ENCODE measurements at regions not wholly inside any gene's neighbourhood (a gene's known extent, or its start where the extent isn't known, plus 50 kb on each side); places are given as distances from the start of the nearest gene placed in this dataset.
"Not testable (repeated sequence)": the region's sequence is repeated elsewhere in the genome, so short reads cannot be mapped to it uniquely, and the experiment has no call there.

DNA sequence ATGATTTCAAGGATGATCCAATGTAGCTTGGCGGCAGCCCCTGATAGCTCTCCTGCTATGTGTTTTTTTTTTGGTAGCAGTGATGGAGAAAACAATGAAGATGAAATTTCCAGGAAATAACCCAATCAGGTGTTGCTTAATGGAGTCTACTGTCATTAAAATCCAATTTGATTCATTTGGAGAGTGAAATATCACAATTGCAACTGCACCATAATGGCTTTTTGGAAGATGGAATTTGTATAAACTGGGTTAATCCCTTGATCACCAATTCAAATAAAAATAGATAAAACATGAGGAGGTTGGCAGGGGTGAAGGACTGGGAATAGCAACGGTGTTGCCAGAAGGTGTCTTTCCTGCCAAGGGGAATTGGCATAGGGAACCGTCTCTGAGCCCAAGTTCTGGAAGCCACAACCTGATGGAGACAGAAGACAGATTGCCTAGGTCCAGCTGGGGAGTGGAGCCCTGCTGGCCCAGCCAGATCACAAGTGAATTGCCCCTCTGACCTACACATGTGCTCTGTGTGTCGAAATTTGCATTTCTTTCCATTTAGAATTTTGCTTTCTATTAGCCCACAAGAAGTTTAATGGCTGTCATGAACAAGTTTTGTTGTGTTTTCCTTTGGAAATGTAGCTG is 170.3 kb upstream of the SPRED2 start:
- TF ChIP-seq, protein P1, sequence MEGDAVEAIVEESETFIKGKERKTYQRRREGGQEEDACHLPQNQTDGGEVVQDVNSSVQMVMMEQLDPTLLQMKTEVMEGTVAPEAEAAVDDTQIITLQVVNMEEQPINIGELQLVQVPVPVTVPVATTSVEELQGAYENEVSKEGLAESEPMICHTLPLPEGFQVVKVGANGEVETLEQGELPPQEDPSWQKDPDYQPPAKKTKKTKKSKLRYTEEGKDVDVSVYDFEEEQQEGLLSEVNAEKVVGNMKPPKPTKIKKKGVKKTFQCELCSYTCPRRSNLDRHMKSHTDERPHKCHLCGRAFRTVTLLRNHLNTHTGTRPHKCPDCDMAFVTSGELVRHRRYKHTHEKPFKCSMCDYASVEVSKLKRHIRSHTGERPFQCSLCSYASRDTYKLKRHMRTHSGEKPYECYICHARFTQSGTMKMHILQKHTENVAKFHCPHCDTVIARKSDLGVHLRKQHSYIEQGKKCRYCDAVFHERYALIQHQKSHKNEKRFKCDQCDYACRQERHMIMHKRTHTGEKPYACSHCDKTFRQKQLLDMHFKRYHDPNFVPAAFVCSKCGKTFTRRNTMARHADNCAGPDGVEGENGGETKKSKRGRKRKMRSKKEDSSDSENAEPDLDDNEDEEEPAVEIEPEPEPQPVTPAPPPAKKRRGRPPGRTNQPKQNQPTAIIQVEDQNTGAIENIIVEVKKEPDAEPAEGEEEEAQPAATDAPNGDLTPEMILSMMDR (IDR thresholded peaks at IDR 0.05): no peak
- TF ChIP-seq EZH2 (IDR thresholded peaks at IDR 0.05; ENCODE audit: borderline replicate concordance, insufficient read depth, low read depth, low read length, poor library complexity, severe bottlenecking): no peak
- POLR2A ChIA-PET: no interaction called here
- H3K27me3 ChIP-seq (replicated peaks in 1 of 4; ENCODE audit: control extremely low read depth in 1 of 4, control insufficient read depth in 3 of 4, insufficient read depth in 4 of 4, low read length in 3 of 4): no peaks in the 10 kb centered on the region
- no peak overlapping the region for H3K27ac Mint-ChIP-seq
- no peaks in the 10 kb centered on the region for H3K27me3 Mint-ChIP-seq
- WGBS (ENCODE audit: insufficient coverage): 83% methylated on average over 2 of the region's 4 CpGs
- no peaks in the 10 kb centered on the region for H3K79me2 ChIP-seq (ENCODE audit: control insufficient read depth, insufficient read depth, low read length)
- H3K9ac ChIP-seq (ENCODE audit: low read length): no peak overlapping the region
- DNase-seq (no peak), ATAC-seq (ENCODE audit: low read depth) (no peak)
- no peaks in the 10 kb centered on the region for H3K9me3 ChIP-seq (ENCODE audit: control extremely low read depth in 1 of 3, control insufficient read depth in 2 of 3, insufficient read depth in 1 of 3, low read length in 2 of 3)
- H3K4me2 ChIP-seq (replicated peaks; ENCODE audit: low read depth, low read length, poor library complexity, severe bottlenecking): no peak overlapping the region
- H2AFZ ChIP-seq (ENCODE audit: insufficient read depth, low read depth, low read length, poor library complexity, severe bottlenecking): no peak overlapping the region
- H3K4me3 Mint-ChIP-seq: no peak overlapping the region
- no peaks in the 10 kb centered on the region for H4K20me1 ChIP-seq (ENCODE audit: control insufficient read depth, insufficient read depth, low read length, poor library complexity, severe bottlenecking)
- no peaks in the 10 kb centered on the region for H3K36me3 ChIP-seq (replicated peaks in 1 of 2; ENCODE audit: control extremely low read depth in 1 of 2, control insufficient read depth in 1 of 2, extremely low read depth in 1 of 2, insufficient read depth in 2 of 2, low read length in 1 of 2)
- H3K9me3 Mint-ChIP-seq (ENCODE audit: insufficient read depth): no peaks in the 10 kb centered on the region
- CTCF ChIA-PET: no interaction called here
- intact Hi-C loops (cut with micrococcal nuclease): no loop called here
- H3K4me1 ChIP-seq (ENCODE audit: control insufficient read depth in 2 of 2, insufficient read depth in 2 of 2, low read length in 2 of 2): peaks cover 44 to 47% of the 10 kb centered on the region in 2 donors
- H3K4me3 ChIP-seq (ENCODE audit: control extremely low read depth in 1 of 5, extremely low read depth in 1 of 5, insufficient read depth in 1 of 5, low read depth in 2 of 5, low read length in 4 of 5): no peak overlapping the region
- no peak overlapping the region for H3K27ac ChIP-seq (ENCODE audit: low read length in 2 of 2)
- peaks cover 60% of the 10 kb centered on the region for H3K4me1 Mint-ChIP-seq

DNA sequence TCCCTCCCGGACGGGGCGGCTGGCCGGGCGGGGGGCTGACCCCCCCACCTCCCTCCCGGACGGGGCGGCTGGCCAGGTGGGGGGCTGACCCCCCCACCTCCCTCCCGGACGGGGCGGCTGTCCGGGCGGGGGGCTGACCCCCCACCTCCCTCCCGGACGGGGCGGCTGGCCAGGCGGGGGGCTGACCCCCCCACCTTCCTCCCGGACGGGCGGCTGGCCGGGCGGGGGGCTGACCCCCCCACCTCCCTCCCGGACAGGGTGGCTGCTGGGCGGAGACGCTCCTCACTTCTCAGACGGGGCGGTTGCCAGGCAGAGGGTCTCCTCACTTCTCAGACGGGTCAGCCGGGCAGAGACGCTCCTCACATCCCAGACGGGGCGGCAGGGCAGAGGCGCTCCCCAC is 168.5 kb upstream of the SPRED2 start:
- H3K36me3 ChIP-seq (replicated peaks in 1 of 2; ENCODE audit: control extremely low read depth in 1 of 2, control insufficient read depth in 1 of 2, extremely low read depth in 1 of 2, insufficient read depth in 2 of 2, low read length in 1 of 2); H3K27me3 Mint-ChIP-seq; H3K4me2 ChIP-seq (replicated peaks; ENCODE audit: low read depth, low read length, poor library complexity, severe bottlenecking); H3K27ac ChIP-seq (ENCODE audit: low read length in 2 of 2); POLR2A ChIA-PET; H3K4me3 Mint-ChIP-seq; H3K27me3 ChIP-seq (replicated peaks in 1 of 4; ENCODE audit: control extremely low read depth in 1 of 4, control insufficient read depth in 3 of 4, insufficient read depth in 4 of 4, low read length in 3 of 4); DNase-seq; ATAC-seq (ENCODE audit: low read depth); H2AFZ ChIP-seq (ENCODE audit: insufficient read depth, low read depth, low read length, poor library complexity, severe bottlenecking); H3K9me3 Mint-ChIP-seq (ENCODE audit: insufficient read depth); H3K79me2 ChIP-seq (ENCODE audit: control insufficient read depth, insufficient read depth, low read length); intact Hi-C loops (cut with micrococcal nuclease); H3K9me3 ChIP-seq (ENCODE audit: control extremely low read depth in 1 of 3, control insufficient read depth in 2 of 3, insufficient read depth in 1 of 3, low read length in 2 of 3); H3K27ac Mint-ChIP-seq; H3K9ac ChIP-seq (ENCODE audit: low read length); CTCF ChIA-PET; H3K4me3 ChIP-seq (ENCODE audit: control extremely low read depth in 1 of 5, extremely low read depth in 1 of 5, insufficient read depth in 1 of 5, low read depth in 2 of 5, low read length in 4 of 5); H4K20me1 ChIP-seq (ENCODE audit: control insufficient read depth, insufficient read depth, low read length, poor library complexity, severe bottlenecking): not testable (repeated sequence)
- WGBS (ENCODE audit: insufficient coverage): 95% methylated on average over 7 of the region's 33 CpGs
- H3K4me1 Mint-ChIP-seq: peaks cover 42% of the 10 kb centered on the region
- peaks cover 28 to 31% of the 10 kb centered on the region in 2 donors for H3K4me1 ChIP-seq (ENCODE audit: control insufficient read depth in 2 of 2, insufficient read depth in 2 of 2, low read length in 2 of 2)

DNA sequence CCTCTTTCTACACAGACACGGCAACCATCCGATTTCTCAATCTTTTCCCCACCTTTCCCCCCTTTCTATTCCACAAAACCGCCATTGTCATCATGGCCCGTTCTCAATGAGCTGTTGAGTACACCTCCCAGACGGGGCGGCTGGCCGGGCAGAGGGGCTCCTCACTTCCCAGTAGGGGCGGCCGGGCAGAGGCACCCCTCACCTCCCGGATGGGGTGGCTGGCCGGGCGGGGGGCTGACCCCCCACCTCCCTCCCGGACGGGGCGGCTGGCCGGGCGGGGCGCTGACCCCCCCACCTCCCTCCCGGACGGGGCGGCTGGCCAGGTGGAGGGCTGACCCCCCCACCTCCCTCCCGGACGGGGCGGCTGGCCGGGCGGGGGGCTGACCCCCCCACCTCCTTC is 168.0 kb upstream of the SPRED2 start:
- peaks cover 23 to 26% of the 10 kb centered on the region in 2 donors for H3K4me1 ChIP-seq (ENCODE audit: control insufficient read depth in 2 of 2, insufficient read depth in 2 of 2, low read length in 2 of 2)
- H4K20me1 ChIP-seq (ENCODE audit: control insufficient read depth, insufficient read depth, low read length, poor library complexity, severe bottlenecking); POLR2A ChIA-PET; H3K27me3 ChIP-seq (replicated peaks in 1 of 4; ENCODE audit: control extremely low read depth in 1 of 4, control insufficient read depth in 3 of 4, insufficient read depth in 4 of 4, low read length in 3 of 4); H3K4me2 ChIP-seq (replicated peaks; ENCODE audit: low read depth, low read length, poor library complexity, severe bottlenecking); H3K27ac Mint-ChIP-seq; intact Hi-C loops (cut with micrococcal nuclease); H2AFZ ChIP-seq (ENCODE audit: insufficient read depth, low read depth, low read length, poor library complexity, severe bottlenecking); DNase-seq; H3K79me2 ChIP-seq (ENCODE audit: control insufficient read depth, insufficient read depth, low read length); H3K27me3 Mint-ChIP-seq; H3K4me3 ChIP-seq (ENCODE audit: control extremely low read depth in 1 of 5, extremely low read depth in 1 of 5, insufficient read depth in 1 of 5, low read depth in 2 of 5, low read length in 4 of 5); H3K36me3 ChIP-seq (replicated peaks in 1 of 2; ENCODE audit: control extremely low read depth in 1 of 2, control insufficient read depth in 1 of 2, extremely low read depth in 1 of 2, insufficient read depth in 2 of 2, low read length in 1 of 2); ATAC-seq (ENCODE audit: low read depth); H3K9me3 ChIP-seq (ENCODE audit: control extremely low read depth in 1 of 3, control insufficient read depth in 2 of 3, insufficient read depth in 1 of 3, low read length in 2 of 3); CTCF ChIA-PET; H3K27ac ChIP-seq (ENCODE audit: low read length in 2 of 2); H3K4me3 Mint-ChIP-seq; H3K9ac ChIP-seq (ENCODE audit: low read length); H3K9me3 Mint-ChIP-seq (ENCODE audit: insufficient read depth): not testable (repeated sequence)
- no CpG with 5 or more reads among the region's 26 CpGs for WGBS (ENCODE audit: insufficient coverage)
- peaks cover 37% of the 10 kb centered on the region for H3K4me1 Mint-ChIP-seq

All from B cell (primary cell).